SK-N-SH (cell line): ENCODE measurements at regions not wholly inside any gene's neighbourhood (a gene's known extent, or its start where the extent isn't known, plus 50 kb on each side); places are given as distances from the start of the nearest gene placed in this dataset.

Experiments
- CTCF ChIA-PET: fragments of 300-600, 350-600 bp; formaldehyde crosslinking; extraction: SDS; loops from one replicate; lab custom pipeline; 2021; lab: Yijun Ruan, JAX
- POLR2A ChIA-PET: fragments of 350-600 bp; sonication (Branson Sonifier 250); formaldehyde crosslinking; extraction: SDS; loops from one replicate; lab custom pipeline; 2020; ENCODE audit warnings: antibody characterized with exemption, inconsistent platforms; lab: Yijun Ruan, JAX
- DNase-seq: peaks from one replicate; pipeline ENCODE4 v3.0.0; 2012
- H2AFZ ChIP-seq: fragments of 200-600 bp; sonication (generic); 2 replicates; pipeline ENCODE4 v1.8.1; 2016; ENCODE audit warnings: antibody characterized with exemption, mild to moderate bottlenecking, low read depth
- H3F3A ChIP-seq: fragments of 200-600 bp; sonication (generic); replicated peaks from 2 replicates; pipeline ENCODE3; 2016; ENCODE audit warnings: antibody characterized with exemption, mild to moderate bottlenecking; ENCODE audit not compliant: insufficient read depth
- H3K27ac ChIP-seq, 2 experiments: fragments of 200-500 bp in 1 of 2; fragments of 200-600 bp in 1 of 2; sonication (Bioruptor generic) in 1 of 2; sonication (generic), shearing (Covaris generic) in 1 of 2; 2 replicates each; pipeline versions ENCODE4 v1.5.1 to v1.6.1; 2014 to 2016; ENCODE audit warnings: low read depth in 2 of 2, inconsistent platforms in 1 of 2, low read length in 1 of 2, mild to moderate bottlenecking in 1 of 2, mixed read lengths in 1 of 2
- H3K27me3 ChIP-seq: fragments of 200-600 bp; sonication (generic), shearing (Covaris generic); 2 replicates; pipeline ENCODE4 v1.6.1; 2016; ENCODE audit warnings: mixed run types; ENCODE audit not compliant: insufficient read depth
- H3K36me3 ChIP-seq, 2 experiments: fragments of 200-500 bp in 1 of 2; fragments of 200-600 bp in 1 of 2; sonication (Bioruptor generic) in 1 of 2; sonication (generic) in 1 of 2; replicated peaks in 1 of 2; 2 replicates each; pipeline versions ENCODE3 to v1.5.1; 2014 to 2016; ENCODE audit warnings: low read length in 1 of 2, mild to moderate bottlenecking in 1 of 2; ENCODE audit not compliant: insufficient read depth in 2 of 2, control insufficient read depth in 1 of 2
- H3K4me1 ChIP-seq, 2 experiments: fragments of 200-500 bp in 1 of 2; fragments of 200-600 bp in 1 of 2; sonication (Bioruptor generic) in 1 of 2; sonication (generic), shearing (Covaris generic) in 1 of 2; 2 replicates each; pipeline versions ENCODE4 v1.5.1 to v1.6.1; 2014 to 2016; ENCODE audit warnings: low read depth in 1 of 2, low read length in 1 of 2, mixed run types in 1 of 2; ENCODE audit not compliant: insufficient read depth in 2 of 2, control insufficient read depth in 1 of 2
- H3K4me2 ChIP-seq: fragments of 200-600 bp; sonication (generic), shearing (Covaris generic); 2 replicates; pipeline ENCODE4 v1.6.1; 2017; ENCODE audit warnings: mixed run types
- H3K4me3 ChIP-seq, 2 experiments: fragments of 200-500 bp in 1 of 2; fragments of 200-600 bp in 1 of 2; sonication (Bioruptor generic) in 1 of 2; sonication (generic), shearing (Covaris generic) in 1 of 2; 2 replicates each; pipeline versions ENCODE4 v1.5.1 to v1.8.1; 2014 to 2016; ENCODE audit warnings: low read depth in 2 of 2, inconsistent platforms in 1 of 2, low read length in 1 of 2, mild to moderate bottlenecking in 1 of 2, mixed read lengths in 1 of 2, moderate library complexity in 1 of 2
- H3K79me2 ChIP-seq: fragments of 200-600 bp; sonication (generic); 2 replicates; pipeline ENCODE4 v1.8.1; 2017; ENCODE audit warnings: mild to moderate bottlenecking; ENCODE audit not compliant: insufficient read depth
- H3K9ac ChIP-seq: fragments of 200-600 bp; sonication (generic); 2 replicates; pipeline ENCODE4 v1.6.1; 2017; ENCODE audit warnings: mixed run types
- H3K9me2 ChIP-seq: fragments of 200-600 bp; sonication (generic); 2 replicates; pipeline ENCODE4 v1.6.1; 2017; ENCODE audit warnings: mixed run types
- H3K9me3 ChIP-seq: fragments of 200-600 bp; sonication (generic); 2 replicates; pipeline ENCODE4 v1.6.1; 2017; ENCODE audit warnings: mixed run types, mild to moderate bottlenecking, moderate library complexity
- H4K20me1 ChIP-seq: fragments of 200-600 bp; sonication (generic); 2 replicates; pipeline ENCODE4 v1.6.1; 2017; ENCODE audit warnings: mild to moderate bottlenecking, mixed run types; ENCODE audit not compliant: insufficient read depth
- CHD2 ChIP-seq: fragments of 150-350 bp; IDR thresholded peaks from 2 replicates; pipeline ENCODE4 v1.6.1; 2018; ENCODE audit warnings: low read length; ENCODE audit not compliant: partially characterized antibody
- ELF1 ChIP-seq: IDR thresholded peaks from 2 replicates; pipeline ENCODE4 v1.4.0; 2012
- EZH2phosphoT487 ChIP-seq: fragments of 200-600 bp; sonication (generic); IDR thresholded peaks from 2 replicates; pipeline ENCODE4 v1.6.1; 2017; ENCODE audit warnings: low read depth, mixed run types, mild to moderate bottlenecking, antibody characterized with exemption, moderate library complexity, borderline replicate concordance
- FOXM1 ChIP-seq: IDR thresholded peaks from 2 replicates; pipeline ENCODE4 v1.4.0; 2012; ENCODE audit warnings: low read depth, mild to moderate bottlenecking
- GABPA ChIP-seq: IDR thresholded peaks from 2 replicates; pipeline ENCODE4 v1.4.0; 2012; ENCODE audit warnings: low read depth, mild to moderate bottlenecking
- GATA2 ChIP-seq: sonication (generic); formaldehyde crosslinking; IDR thresholded peaks from 2 replicates; pipeline ENCODE4 v1.5.0; 2020; ENCODE audit warnings: mild to moderate bottlenecking, missing genetic modification reagents
- IRF3 ChIP-seq: fragments of 150-350 bp; IDR thresholded peaks from 2 replicates; pipeline ENCODE4 v1.6.1; 2016; ENCODE audit warnings: mild to moderate bottlenecking, low read depth, low read length
- JUND ChIP-seq: IDR thresholded peaks from 2 replicates; pipeline ENCODE4 v1.4.0; 2012
- MXI1 ChIP-seq: IDR thresholded peaks from 2 replicates; pipeline ENCODE4 v1.6.1; 2012; ENCODE audit warnings: mild to moderate bottlenecking, low read depth, low read length, improper control_type of control experiment
- PBX3 ChIP-seq: IDR thresholded peaks from 2 replicates; pipeline ENCODE4; 2012
- POLR2AphosphoS5 ChIP-seq: IDR thresholded peaks from 2 replicates; pipeline ENCODE4 v1.6.1; 2012; ENCODE audit warnings: low read depth, low read length
- RCOR1 ChIP-seq: fragments of 150-350 bp; IDR thresholded peaks from 2 replicates; pipeline ENCODE4 v1.6.1; 2017; ENCODE audit warnings: antibody characterized with exemption, low read length
- REST ChIP-seq: IDR thresholded peaks from 2 replicates; pipeline ENCODE4 v1.6.1; 2012; ENCODE audit warnings: mild to moderate bottlenecking, low read depth, low read length, moderate library complexity
- RXRA ChIP-seq: IDR thresholded peaks from 2 replicates; pipeline ENCODE4 v1.4.0; 2012; ENCODE audit warnings: low read depth, mild to moderate bottlenecking, borderline replicate concordance
- SIN3A ChIP-seq: IDR thresholded peaks from 2 replicates; pipeline ENCODE4 v1.6.1; 2012; ENCODE audit warnings: low read depth, mild to moderate bottlenecking, low read length, moderate library complexity, borderline replicate concordance
- USF1 ChIP-seq: IDR thresholded peaks from 2 replicates; pipeline ENCODE4 v1.4.0; 2012; ENCODE audit warnings: low read depth, borderline replicate concordance
- USF2 ChIP-seq: fragments of 150-350 bp; IDR thresholded peaks from 2 replicates; pipeline ENCODE4 v1.6.1; 2017; ENCODE audit warnings: antibody characterized with exemption, low read length, low read depth, borderline replicate concordance
- YY1 ChIP-seq: IDR thresholded peaks from 2 replicates; pipeline ENCODE4 v1.4.0; 2012; ENCODE audit warnings: low read depth, mild to moderate bottlenecking
- WGBS: methylation state at CpG from one replicate; pipeline ENCODE4 v1.1.6; 2017; ENCODE audit warnings: low lambda C conversion rate; 5-methylcytosine and 5-hydroxymethylcytosine counted together

- H3K4me3 ChIP-seq, result no peak overlapping the region
- no peaks in the 10 kb centered on the region for H3K27me3 ChIP-seq
- no peak overlapping the region for H3K27ac ChIP-seq
- CTCF ChIA-PET, result interaction anchor here (0.9 kb wide), 1 partner anchor 10 kb away, joined by 3 read pairs; no protein-coding TSS in a partner anchor
- TF ChIP-seq PBX3 (no peak), GATA2 (CRISPR knock-in tag) (no peak), MXI1 (no peak), USF1 (no peak), SIN3A (no peak), IRF3 (no peak)
- TF ChIP-seq, all 33 proteins: peak for 0
- Histone ChIP-seq H4K20me1 (no peaks in the 10 kb centered on the region), H3K79me2 (no peaks in the 10 kb centered on the region), H3K9ac (no peak overlapping the region), H3K4me1 (peaks cover 0 to 4% of the 10 kb centered on the region in 2 experiments; a peak in 3 of 4 replicates), H3K9me2 (no peaks in the 10 kb centered on the region), H3K4me2 (no peak overlapping the region), H2AFZ (no peak overlapping the region), H3K9me3 (no peaks in the 10 kb centered on the region), H3F3A (no peaks in the 10 kb centered on the region), H3K36me3 (no peaks in the 10 kb centered on the region)
- no peak for DNase-seq
- 64% methylated on average over 3 of the region's 3 CpGs for WGBS
- POLR2A ChIA-PET, result no interaction called here
These were observed 87.1 kb downstream of the FZD1 start for GRCh38 chr7:91351374-91351773.

GRCh38 chr7:91352091-91352490 lies 87.9 kb downstream of the FZD1 start:
- H3K79me2 ChIP-seq, result no peaks in the 10 kb centered on the region
- no peaks in the 10 kb centered on the region for H3K9me2 ChIP-seq
- H2AFZ ChIP-seq, result no peak overlapping the region
- H3K9me3 ChIP-seq, result no peaks in the 10 kb centered on the region
- ChIA-PET POLR2A (no interaction called here), CTCF (interaction anchor here (1.1 kb wide), 1 partner anchor 64 kb away, joined by 3 read pairs; no protein-coding TSS in a partner anchor)
- no peaks in the 10 kb centered on the region for H3K27me3 ChIP-seq
- no peaks in the 10 kb centered on the region for H4K20me1 ChIP-seq
- no peak for DNase-seq
- H3K4me3 ChIP-seq, result no peak overlapping the region
- H3K4me1 ChIP-seq, result peaks cover 0 to 4% of the 10 kb centered on the region in 2 experiments; a peak in 3 of 4 replicates
- H3F3A ChIP-seq, result no peaks in the 10 kb centered on the region
- no peak overlapping the region for H3K9ac ChIP-seq
- H3K36me3 ChIP-seq, result no peaks in the 10 kb centered on the region
- H3K4me2 ChIP-seq, result no peak overlapping the region
- no peak overlapping the region for H3K27ac ChIP-seq
- WGBS, result 28% methylated on average over 4 of the region's 4 CpGs
- TF ChIP-seq REST (no peak), RXRA (no peak), YY1 (no peak), EZH2phosphoT487 (no peak), GATA2 (CRISPR knock-in tag) (no peak), USF2 (no peak), JUND (no peak), POLR2AphosphoS5 (no peak), ELF1 (no peak), CHD2 (no peak), FOXM1 (no peak), USF1 (no peak), GABPA (no peak), RCOR1 (no peak)
